Astrocyte of the spinal cord (primary cell): ENCODE measurements at regions not wholly inside any gene's neighbourhood (a gene's known extent, or its start where the extent isn't known, plus 50 kb on each side); places are given as distances from the start of the nearest gene placed in this dataset.
A peak's percentile ranks its signal among the peaks of the same experiment; 100 is the strongest.

Source experiments
- DNase-seq: peaks from one replicate; pipeline ENCODE4 v3.0.0; 2011; ENCODE audit warnings: low read depth, low spot score
- H3K4me3 ChIP-seq: 2 replicates; pipeline ENCODE4 v1.5.1; 2011; ENCODE audit warnings: low read depth, mild to moderate bottlenecking, low read length, moderate library complexity
- CTCF ChIP-seq: IDR thresholded peaks from 2 replicates; pipeline ENCODE4 v1.5.1; 2012; ENCODE audit warnings: low read depth, mild to moderate bottlenecking, low read length, inconsistent platforms
- in situ Hi-C: cut with HindIII; loops from 2 replicates; pipeline ENCODE4 v1.10.0; 2017; ENCODE audit warnings: low sequenced_read_pairs

DNA sequence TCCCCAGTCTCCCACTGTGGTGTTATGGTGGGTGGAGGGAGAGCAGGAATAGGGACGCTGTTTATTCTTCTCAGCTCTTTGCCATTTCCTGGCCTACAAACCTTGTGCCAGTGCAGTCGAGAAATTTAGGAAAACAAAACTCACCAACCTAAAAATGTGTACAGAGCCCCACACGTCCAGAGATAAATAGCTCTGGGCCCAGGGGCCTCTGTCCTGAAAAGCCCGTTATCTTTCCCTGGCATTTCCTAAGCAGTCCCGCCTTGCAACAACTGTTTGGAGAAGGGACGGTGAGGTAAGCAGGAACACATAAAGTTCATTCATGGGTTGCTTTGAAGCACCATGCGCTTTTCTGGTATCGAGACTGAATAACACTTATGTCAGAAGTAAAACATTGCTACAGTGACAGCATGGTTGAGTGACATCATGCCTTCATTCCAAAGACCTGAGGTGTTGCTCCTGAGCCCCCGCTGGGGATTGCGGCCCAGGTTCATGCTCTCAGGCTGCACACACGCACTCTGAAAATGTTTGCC, 80.1 kb upstream of the NXT1 start:
- DNase-seq, result peak; percentile 91
- TF ChIP-seq CTCF, result no peak
- in situ Hi-C loops, result no loop called here
- H3K4me3 ChIP-seq, result no peak overlapping the region

GRCh38 chr20:23269954-23270353, 80.6 kb upstream of the NXT1 start:
- no peak for TF ChIP-seq CTCF
- in situ Hi-C loops, result no loop called here
- H3K4me3 ChIP-seq, result no peak overlapping the region
- DNase-seq, result no peak

DNA sequence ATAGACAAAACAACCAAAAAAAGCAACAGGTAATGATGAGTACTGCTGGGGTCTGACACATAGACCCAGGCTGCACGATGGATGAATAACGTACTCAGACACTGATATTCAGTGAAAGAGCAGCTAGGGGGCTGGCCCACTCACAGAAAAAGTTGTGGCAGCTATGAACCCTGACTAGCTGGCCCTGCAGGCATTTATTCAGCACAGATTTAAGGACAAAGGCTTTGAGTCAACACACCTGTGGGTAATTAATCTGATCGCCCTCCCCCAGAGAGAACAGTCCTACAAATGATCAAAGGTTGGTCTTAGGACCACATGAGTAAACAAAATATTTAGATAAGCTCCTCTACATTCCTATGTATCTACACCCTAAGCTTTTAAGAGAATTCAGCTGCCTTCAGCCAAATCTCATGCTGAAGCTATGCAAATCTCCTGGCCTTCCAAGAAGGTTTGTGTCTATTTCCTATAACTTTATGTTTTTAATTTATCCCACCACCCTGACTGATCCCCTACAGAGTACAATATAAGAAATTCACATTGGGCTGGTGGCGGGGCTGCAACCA, 81.7 kb upstream of the NXT1 start:
- no peak overlapping the region for H3K4me3 ChIP-seq
- TF ChIP-seq CTCF, result no peak
- in situ Hi-C loops, result no loop called here
- DNase-seq, result peak; percentile 32

DNA sequence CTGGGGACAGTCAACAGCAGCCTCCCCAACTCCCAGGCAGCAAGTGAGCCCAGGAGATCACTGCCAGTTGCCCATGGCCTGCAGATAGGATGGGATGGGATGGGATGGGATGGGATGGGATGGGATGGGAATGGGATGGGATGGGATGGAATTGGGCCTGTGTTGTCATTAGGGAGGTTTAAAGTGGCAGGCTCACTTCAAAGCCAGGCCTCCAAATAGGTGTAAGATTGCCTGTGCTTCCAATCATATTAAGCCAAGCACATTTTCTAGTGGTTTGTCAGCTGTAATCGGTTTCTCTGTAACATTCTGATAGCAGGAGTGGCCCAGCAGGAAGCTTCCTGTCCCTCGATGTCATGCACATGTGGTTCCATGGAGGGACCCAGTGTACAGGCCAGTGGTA, 82.7 kb upstream of the NXT1 start:
- no peak overlapping the region for H3K4me3 ChIP-seq
- no peak for DNase-seq
- no peak for TF ChIP-seq CTCF
- in situ Hi-C loops, result no loop called here

- TF ChIP-seq CTCF, result no peak
These were observed 83.8 kb upstream of the NXT1 start for GRCh38 chr20:23266530-23267398.

GRCh38 chr20:23265226-23265625, 85.4 kb upstream of the NXT1 start:
- DNase-seq, result peak; percentile 58
- in situ Hi-C loops, result no loop called here
- H3K4me3 ChIP-seq, result no peak overlapping the region
- TF ChIP-seq CTCF, result no peak

More at GRCh38 chr20:23266530-23267398, 83.8 kb upstream of the NXT1 start:
- no peak for DNase-seq
- in situ Hi-C loops, result no loop called here
- H3K4me3 ChIP-seq, result no peak overlapping the region
